NT2/D1 (cell line): ENCODE measurements at regions not wholly inside any gene's neighbourhood (a gene's known extent, or its start where the extent isn't known, plus 50 kb on each side); places are given as distances from the start of the nearest gene placed in this dataset.

ENCODE experiments used
- SUZ12 ChIP-seq: IDR thresholded peaks from 2 replicates; pipeline ENCODE4 v1.6.1; 2011; ENCODE audit not compliant: insufficient read length, insufficient read depth; ENCODE audit errors: extremely low read depth
- YY1 ChIP-seq: IDR thresholded peaks from 2 replicates; pipeline ENCODE4 v1.6.1; 2011; ENCODE audit not compliant: insufficient read length, insufficient read depth
- ZNF274 ChIP-seq: IDR thresholded peaks from 2 replicates; pipeline ENCODE4 v1.6.1; 2011; ENCODE audit warnings: mild to moderate bottlenecking, low read depth, low read length

DNA sequence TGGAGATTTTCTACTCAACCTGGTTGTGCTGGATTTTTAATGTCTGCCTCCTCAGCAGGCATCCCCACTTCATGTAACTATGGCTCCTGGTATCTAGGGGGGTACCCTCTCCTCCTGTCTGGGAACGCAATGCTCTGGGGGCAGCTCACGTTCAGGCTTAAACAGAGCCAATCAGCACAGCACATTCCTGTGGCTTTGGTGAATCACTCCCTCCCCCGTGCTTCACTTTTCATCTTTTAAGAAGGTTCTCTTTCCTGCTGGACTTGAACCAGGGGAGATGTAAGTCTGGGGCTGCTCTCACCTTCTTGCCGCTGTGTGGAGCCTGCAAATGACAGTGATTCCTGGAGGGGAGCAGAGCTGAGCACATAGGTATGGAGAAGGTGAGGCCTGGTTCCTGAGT lies 101.2 kb downstream of the MSX2 start:
- TF ChIP-seq YY1 (no peak), ZNF274 (no peak), SUZ12 (no peak)
